Choroid plexus epithelial cell (primary cell): ENCODE measurements at regions not wholly inside any gene's neighbourhood (a gene's known extent, or its start where the extent isn't known, plus 50 kb on each side); places are given as distances from the start of the nearest gene placed in this dataset.

Experiments used
- DNase-seq: peaks from one replicate; pipeline ENCODE4 v3.0.0-alpha.2; 2010; ENCODE audit warnings: low read depth
- H3K4me3 ChIP-seq: 2 replicates; pipeline ENCODE4 v1.5.1; 2011; ENCODE audit warnings: low read depth, mild to moderate bottlenecking, control low read depth, low read length, moderate library complexity
- CTCF ChIP-seq: conservative IDR thresholded peaks from 2 replicates; pipeline ENCODE4 v1.5.1; 2011; ENCODE audit warnings: low read depth, mild to moderate bottlenecking, control low read depth, inconsistent platforms, low read length, moderate library complexity

GRCh38 chr12:90102957-90103652 lies 394.5 kb upstream of the ATP2B1 start:
- no peak overlapping the region for H3K4me3 ChIP-seq
- peak; percentile 72 for TF ChIP-seq CTCF
- DNase-seq, result peak; percentile 77

- H3K4me3 ChIP-seq, result no peak overlapping the region
- TF ChIP-seq CTCF, result no peak
- no peak for DNase-seq
These were observed 391.9 kb upstream of the ATP2B1 start for GRCh38 chr12:90100579-90100978.

- DNase-seq, result peak; percentile 30
- no peak overlapping the region for H3K4me3 ChIP-seq
- TF ChIP-seq CTCF, result no peak
These were observed 390.6 kb upstream of the ATP2B1 start for GRCh38 chr12:90099288-90099687.

GRCh38 chr12:90098132-90098779 lies 389.6 kb upstream of the ATP2B1 start:
- H3K4me3 ChIP-seq, result no peak overlapping the region
- DNase-seq, result peak; percentile 8
- TF ChIP-seq CTCF, result no peak

GRCh38 chr12:90091809-90092208 lies 383.2 kb upstream of the ATP2B1 start:
- no peak overlapping the region for H3K4me3 ChIP-seq
- no peak for DNase-seq
- TF ChIP-seq CTCF, result no peak

- H3K4me3 ChIP-seq, result no peak overlapping the region
- peak; percentile 78 for DNase-seq
- no peak for TF ChIP-seq CTCF
These were observed 382.5 kb upstream of the ATP2B1 start for GRCh38 chr12:90090929-90091651.

- peak; percentile 27 for DNase-seq
- no peak overlapping the region for H3K4me3 ChIP-seq
- no peak for TF ChIP-seq CTCF
These were observed 377.6 kb upstream of the ATP2B1 start for GRCh38 chr12:90086281-90086680.
